IMR-90 (cell line): ENCODE measurements at regions not wholly inside any gene's neighbourhood (a gene's known extent, or its start where the extent isn't known, plus 50 kb on each side); places are given as distances from the start of the nearest gene placed in this dataset.

Experiments
- CEBPB ChIP-seq: IDR thresholded peaks from 2 replicates; pipeline ENCODE4 v1.6.1; 2012; ENCODE audit warnings: low read depth, low read length, improper control_type of control experiment
- CHD1 ChIP-seq: IDR thresholded peaks from 2 replicates; pipeline ENCODE4 v1.6.1; 2012; ENCODE audit warnings: low read depth, low read length, improper control_type of control experiment
- FOS ChIP-seq: fragments of 150-350 bp; IDR thresholded peaks from 2 replicates; pipeline ENCODE4 v1.6.1; 2016; ENCODE audit warnings: low read depth, low read length
- MAFK ChIP-seq: IDR thresholded peaks from 2 replicates; pipeline ENCODE4 v1.6.1; 2012; ENCODE audit warnings: low read depth, low read length, improper control_type of control experiment
- MAZ ChIP-seq: IDR thresholded peaks from 2 replicates; pipeline ENCODE4 v1.6.1; 2012; ENCODE audit warnings: low read depth, mild to moderate bottlenecking, low read length, improper control_type of control experiment, moderate library complexity, borderline replicate concordance
- MXI1 ChIP-seq: IDR thresholded peaks from 2 replicates; pipeline ENCODE4 v1.6.1; 2012; ENCODE audit warnings: low read depth, mild to moderate bottlenecking, low read length, moderate library complexity, borderline replicate concordance
- POLR2A ChIP-seq: IDR thresholded peaks from 2 replicates; pipeline ENCODE4 v1.6.1; 2012; ENCODE audit warnings: mild to moderate bottlenecking, low read depth, low read length
- RAD21 ChIP-seq: IDR thresholded peaks from 2 replicates; pipeline ENCODE4 v1.6.1; 2012; ENCODE audit warnings: low read length, improper control_type of control experiment
- SMC3 ChIP-seq: fragments of 150-350 bp; IDR thresholded peaks from 2 replicates; pipeline ENCODE4 v1.6.1; 2016; ENCODE audit warnings: low read depth, mild to moderate bottlenecking, antibody characterized with exemption, low read length, moderate library complexity
- USF2 ChIP-seq: fragments of 150-350 bp; IDR thresholded peaks from 2 replicates; pipeline ENCODE4 v1.6.1; 2017; ENCODE audit warnings: mild to moderate bottlenecking, antibody characterized with exemption, low read length, low read depth
- TF ChIP-seq, protein P1 (sequence below): conservative IDR thresholded peaks from 2 replicates; pipeline ENCODE4 v1.5.1; 2012; ENCODE audit warnings: mild to moderate bottlenecking, low read depth, low read length, improper control_type of control experiment

DNA sequence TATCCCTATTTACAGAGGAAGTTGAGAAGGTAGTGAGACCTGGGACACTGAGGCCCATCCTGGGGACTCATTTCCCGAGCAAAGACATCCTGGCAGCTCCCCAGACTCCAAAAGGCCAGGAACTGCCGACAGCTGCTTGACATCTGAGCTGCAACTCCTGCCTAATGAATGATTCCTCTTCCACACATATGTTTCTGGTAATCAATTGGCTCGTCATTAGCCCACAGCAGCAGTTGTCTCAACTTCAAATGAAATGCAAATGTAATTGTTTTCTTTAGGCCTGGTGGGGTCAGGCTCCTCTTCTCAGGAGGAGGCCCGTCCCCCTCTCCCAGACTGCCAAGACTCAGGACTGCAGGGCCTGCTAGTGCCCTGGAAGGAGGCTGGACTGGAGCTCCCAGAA is 61.8 kb upstream of the DISP3 start:
- TF ChIP-seq USF2 (no peak), MXI1 (no peak), POLR2A (no peak), MAFK (no peak), FOS (no peak), RAD21 (no peak), CHD1 (no peak), SMC3 (no peak), MAZ (no peak), CEBPB (no peak)
- TF ChIP-seq, protein P1, sequence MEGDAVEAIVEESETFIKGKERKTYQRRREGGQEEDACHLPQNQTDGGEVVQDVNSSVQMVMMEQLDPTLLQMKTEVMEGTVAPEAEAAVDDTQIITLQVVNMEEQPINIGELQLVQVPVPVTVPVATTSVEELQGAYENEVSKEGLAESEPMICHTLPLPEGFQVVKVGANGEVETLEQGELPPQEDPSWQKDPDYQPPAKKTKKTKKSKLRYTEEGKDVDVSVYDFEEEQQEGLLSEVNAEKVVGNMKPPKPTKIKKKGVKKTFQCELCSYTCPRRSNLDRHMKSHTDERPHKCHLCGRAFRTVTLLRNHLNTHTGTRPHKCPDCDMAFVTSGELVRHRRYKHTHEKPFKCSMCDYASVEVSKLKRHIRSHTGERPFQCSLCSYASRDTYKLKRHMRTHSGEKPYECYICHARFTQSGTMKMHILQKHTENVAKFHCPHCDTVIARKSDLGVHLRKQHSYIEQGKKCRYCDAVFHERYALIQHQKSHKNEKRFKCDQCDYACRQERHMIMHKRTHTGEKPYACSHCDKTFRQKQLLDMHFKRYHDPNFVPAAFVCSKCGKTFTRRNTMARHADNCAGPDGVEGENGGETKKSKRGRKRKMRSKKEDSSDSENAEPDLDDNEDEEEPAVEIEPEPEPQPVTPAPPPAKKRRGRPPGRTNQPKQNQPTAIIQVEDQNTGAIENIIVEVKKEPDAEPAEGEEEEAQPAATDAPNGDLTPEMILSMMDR: no peak
